Progenitor cell of endocrine pancreas (in vitro differentiated cells): ENCODE measurements at regions not wholly inside any gene's neighbourhood (a gene's known extent, or its start where the extent isn't known, plus 50 kb on each side); places are given as distances from the start of the nearest gene placed in this dataset.

Experiments used
- DNase-seq: peaks from one replicate; pipeline ENCODE4 v3.0.0; 2021; ENCODE audit warnings: low spot score; ENCODE audit not compliant: unreplicated experiment
- H3K27ac Mint-ChIP-seq: 2 replicates; pipeline ENCODE4 v1.8.0; 2021; ENCODE audit warnings: mild to moderate bottlenecking, moderate library complexity, mixed read lengths
- H3K27me3 Mint-ChIP-seq: 2 replicates; pipeline ENCODE4 v1.8.0; 2021; ENCODE audit warnings: mixed read lengths
- H3K36me3 Mint-ChIP-seq: 2 replicates; pipeline ENCODE4 v1.8.0; 2022; ENCODE audit warnings: mixed read lengths; ENCODE audit not compliant: insufficient read depth
- H3K4me1 Mint-ChIP-seq: 2 replicates; pipeline ENCODE4 v1.8.0; 2021; ENCODE audit warnings: low read depth, mixed read lengths
- H3K4me3 Mint-ChIP-seq: 2 replicates; pipeline ENCODE4 v1.8.0; 2021; ENCODE audit warnings: low read depth, mild to moderate bottlenecking, moderate library complexity, mixed read lengths
- H3K9me3 Mint-ChIP-seq: 2 replicates; pipeline ENCODE4 v1.8.0; 2021; ENCODE audit warnings: low read depth, mixed read lengths
- TF ChIP-seq, protein P1 (sequence below): fragments of 200-600 bp; sonication (generic); IDR thresholded peaks from one replicate; pipeline ENCODE4 v1.5.0; 2021; ENCODE audit warnings: antibody characterized with exemption, mild to moderate bottlenecking; ENCODE audit not compliant: unreplicated experiment

DNA sequence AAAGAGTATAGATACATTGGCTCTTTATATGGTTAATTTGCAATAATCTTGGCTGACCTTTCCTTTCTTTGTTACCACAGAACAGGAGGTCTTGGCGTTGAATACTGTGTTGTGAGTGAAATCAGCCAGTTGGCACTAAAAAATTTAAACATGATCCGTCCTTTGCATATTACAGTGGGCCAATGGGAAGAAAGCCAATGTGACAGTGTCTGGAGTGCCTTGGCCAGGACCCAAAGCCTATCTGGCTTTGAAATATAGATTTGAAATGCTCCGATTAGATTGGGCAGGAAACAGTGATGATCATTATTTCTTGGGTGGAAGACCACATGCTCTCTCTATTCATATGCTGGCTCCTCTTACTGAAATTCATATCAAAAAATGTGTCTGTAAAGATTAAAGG lies 339.6 kb upstream of the ANO3 start:
- H3K4me3 Mint-ChIP-seq = no peak overlapping the region
- H3K27ac Mint-ChIP-seq = no peak overlapping the region
- TF ChIP-seq, protein P1, sequence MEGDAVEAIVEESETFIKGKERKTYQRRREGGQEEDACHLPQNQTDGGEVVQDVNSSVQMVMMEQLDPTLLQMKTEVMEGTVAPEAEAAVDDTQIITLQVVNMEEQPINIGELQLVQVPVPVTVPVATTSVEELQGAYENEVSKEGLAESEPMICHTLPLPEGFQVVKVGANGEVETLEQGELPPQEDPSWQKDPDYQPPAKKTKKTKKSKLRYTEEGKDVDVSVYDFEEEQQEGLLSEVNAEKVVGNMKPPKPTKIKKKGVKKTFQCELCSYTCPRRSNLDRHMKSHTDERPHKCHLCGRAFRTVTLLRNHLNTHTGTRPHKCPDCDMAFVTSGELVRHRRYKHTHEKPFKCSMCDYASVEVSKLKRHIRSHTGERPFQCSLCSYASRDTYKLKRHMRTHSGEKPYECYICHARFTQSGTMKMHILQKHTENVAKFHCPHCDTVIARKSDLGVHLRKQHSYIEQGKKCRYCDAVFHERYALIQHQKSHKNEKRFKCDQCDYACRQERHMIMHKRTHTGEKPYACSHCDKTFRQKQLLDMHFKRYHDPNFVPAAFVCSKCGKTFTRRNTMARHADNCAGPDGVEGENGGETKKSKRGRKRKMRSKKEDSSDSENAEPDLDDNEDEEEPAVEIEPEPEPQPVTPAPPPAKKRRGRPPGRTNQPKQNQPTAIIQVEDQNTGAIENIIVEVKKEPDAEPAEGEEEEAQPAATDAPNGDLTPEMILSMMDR = no peak
- no peaks in the 10 kb centered on the region for H3K36me3 Mint-ChIP-seq
- H3K4me1 Mint-ChIP-seq = no peaks in the 10 kb centered on the region
- no peak for DNase-seq
- no peaks in the 10 kb centered on the region for H3K9me3 Mint-ChIP-seq
- H3K27me3 Mint-ChIP-seq = no peaks in the 10 kb centered on the region

GRCh38 chr11:25993016-25993415 lies 338.9 kb upstream of the ANO3 start:
- Mint-ChIP-seq H3K27me3 (no peaks in the 10 kb centered on the region), H3K9me3 (no peaks in the 10 kb centered on the region)
- no peak for DNase-seq

DNA sequence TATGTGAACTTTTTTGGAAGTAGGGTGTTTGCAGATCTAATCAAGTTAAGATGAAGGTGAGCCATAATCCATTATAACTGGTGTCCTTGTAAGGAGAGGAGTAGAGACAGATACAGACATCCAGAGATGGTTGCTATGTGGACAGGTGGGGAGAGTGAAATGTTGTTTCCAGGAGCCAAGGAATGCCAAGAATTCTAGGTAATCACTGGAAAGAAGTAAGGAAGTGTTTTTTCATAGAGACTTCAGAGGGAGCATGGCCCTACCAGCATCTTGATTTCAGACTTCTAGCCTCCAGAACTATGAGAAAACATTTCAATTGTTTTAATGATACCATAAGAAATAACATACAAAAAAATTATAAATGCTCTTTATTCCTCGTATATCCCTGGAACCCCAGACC lies 320.5 kb upstream of the ANO3 start:
- no peaks in the 10 kb centered on the region for H3K36me3 Mint-ChIP-seq
- H3K27ac Mint-ChIP-seq = no peak overlapping the region
- H3K27me3 Mint-ChIP-seq = no peaks in the 10 kb centered on the region
- TF ChIP-seq, protein P1 = no peak
- H3K9me3 Mint-ChIP-seq = peaks cover 7% of the 10 kb centered on the region
- H3K4me1 Mint-ChIP-seq = peaks cover 6% of the 10 kb centered on the region
- no peak for DNase-seq
- H3K4me3 Mint-ChIP-seq = no peak overlapping the region

More at GRCh38 chr11:25993016-25993415, 338.9 kb upstream of the ANO3 start:
- Mint-ChIP-seq H3K27ac (no peak overlapping the region), H3K4me3 (no peak overlapping the region), H3K36me3 (no peaks in the 10 kb centered on the region), H3K4me1 (no peaks in the 10 kb centered on the region)
- TF ChIP-seq, protein P1 = no peak

GRCh38 chr11:26014456-26015115 lies 317.3 kb upstream of the ANO3 start:
- Mint-ChIP-seq H3K27me3 (no peaks in the 10 kb centered on the region), H3K27ac (no peak overlapping the region), H3K9me3 (peaks cover 7% of the 10 kb centered on the region), H3K4me3 (no peak overlapping the region), H3K4me1 (peaks cover 24% of the 10 kb centered on the region), H3K36me3 (no peaks in the 10 kb centered on the region)
- no peak for DNase-seq
- TF ChIP-seq, protein P1 = no peak

- Mint-ChIP-seq H3K27me3 (no peaks in the 10 kb centered on the region), H3K9me3 (peaks cover 3% of the 10 kb centered on the region), H3K4me3 (no peak overlapping the region), H3K4me1 (peaks cover 18% of the 10 kb centered on the region), H3K27ac (no peak overlapping the region), H3K36me3 (no peaks in the 10 kb centered on the region)
- DNase-seq = no peak
- TF ChIP-seq, protein P1 = no peak
These were observed 314.5 kb upstream of the ANO3 start for GRCh38 chr11:26017322-26017860.
